ENCODE measurements at regions not wholly inside any gene's neighbourhood (a gene's known extent, or its start where the extent isn't known, plus 50 kb on each side); places are given as distances from the start of the nearest gene placed in this dataset.

DNA sequence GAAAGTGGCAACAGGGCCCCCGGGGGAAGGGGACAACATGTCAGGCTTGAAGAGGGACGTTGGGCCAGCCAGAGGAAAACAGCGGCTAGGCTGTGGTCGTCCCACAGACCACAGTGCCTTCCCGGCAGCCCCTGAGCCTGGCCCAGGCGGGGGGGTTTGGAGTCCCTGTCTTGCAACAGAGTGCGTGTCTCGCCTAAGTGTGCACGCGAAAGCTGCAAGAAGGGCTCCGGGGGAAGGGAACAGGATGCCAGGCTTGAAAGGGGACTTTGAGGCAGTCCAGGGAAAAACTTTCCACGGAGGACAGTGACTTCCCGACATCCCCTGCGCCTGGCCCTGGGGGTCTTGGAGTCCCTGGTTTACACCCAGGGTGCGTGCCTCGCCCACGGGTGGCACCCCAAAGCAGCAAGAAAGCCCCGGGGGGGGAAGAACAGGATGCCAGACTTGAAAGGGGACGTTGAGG is 157.5 kb upstream of the ALG10B start:
- Histone ChIP-seq H3K4me3 (no peak overlapping the region), H3K36me3 (ENCODE audit: low read depth) (no peaks in the 10 kb centered on the region), H3K4me1 (ENCODE audit: low read depth) (no peaks in the 10 kb centered on the region), H3K9me3 (peaks cover 45% of the 10 kb centered on the region)
- ATAC-seq (no peak), DNase-seq (no peak)
- intact Hi-C loops (cut with DNase I, micrococcal nuclease): no loop called here
- no peak for TF ChIP-seq CTCF (IDR thresholded peaks at IDR 0.05)

DNA sequence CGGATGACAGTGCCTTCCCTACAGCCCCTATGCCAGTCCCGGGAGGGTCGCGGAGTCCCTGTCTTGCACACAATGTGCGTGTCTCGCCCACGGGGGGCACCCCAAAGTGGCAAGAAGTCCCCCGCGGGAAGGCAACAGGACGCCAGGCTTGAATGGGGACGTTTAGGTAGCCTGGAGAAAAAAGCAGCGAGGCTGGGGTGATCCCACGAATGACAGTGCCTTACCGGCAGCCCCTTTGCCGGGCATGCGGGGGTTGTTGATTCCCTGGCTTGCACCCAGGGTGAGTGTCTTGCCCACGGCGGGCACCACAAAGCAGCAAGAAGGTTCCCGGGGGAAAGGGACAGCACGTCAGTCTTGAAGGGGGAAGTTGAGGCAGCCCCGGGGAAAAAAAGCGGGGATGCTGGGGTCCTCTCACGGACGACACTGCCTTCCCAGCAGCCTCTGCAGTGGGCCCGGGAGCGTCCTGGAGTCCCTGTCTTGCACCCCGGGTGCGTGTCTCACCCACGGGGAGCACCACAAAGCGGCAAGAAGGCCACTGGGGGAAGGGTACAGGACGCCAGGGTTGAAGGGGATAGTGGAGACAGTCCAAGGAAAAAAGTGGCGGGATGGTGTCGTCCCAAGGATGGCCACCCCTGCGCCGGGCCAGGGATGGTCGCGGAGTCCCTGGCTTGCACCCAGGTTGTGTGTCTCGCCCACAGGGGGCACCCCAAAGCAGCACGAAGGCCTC is 156.8 kb upstream of the ALG10B start:
- ATAC-seq (no peak), DNase-seq (no peak)
- no peaks in the 10 kb centered on the region for H3K36me3 ChIP-seq (ENCODE audit: low read depth)
- no peaks in the 10 kb centered on the region for H3K4me1 ChIP-seq (ENCODE audit: low read depth)
- no peak for TF ChIP-seq CTCF (IDR thresholded peaks at IDR 0.05)
- H3K4me3 ChIP-seq: no peak overlapping the region
- H3K9me3 ChIP-seq: peaks cover 45% of the 10 kb centered on the region
- intact Hi-C loops (cut with DNase I, micrococcal nuclease): no loop called here

DNA sequence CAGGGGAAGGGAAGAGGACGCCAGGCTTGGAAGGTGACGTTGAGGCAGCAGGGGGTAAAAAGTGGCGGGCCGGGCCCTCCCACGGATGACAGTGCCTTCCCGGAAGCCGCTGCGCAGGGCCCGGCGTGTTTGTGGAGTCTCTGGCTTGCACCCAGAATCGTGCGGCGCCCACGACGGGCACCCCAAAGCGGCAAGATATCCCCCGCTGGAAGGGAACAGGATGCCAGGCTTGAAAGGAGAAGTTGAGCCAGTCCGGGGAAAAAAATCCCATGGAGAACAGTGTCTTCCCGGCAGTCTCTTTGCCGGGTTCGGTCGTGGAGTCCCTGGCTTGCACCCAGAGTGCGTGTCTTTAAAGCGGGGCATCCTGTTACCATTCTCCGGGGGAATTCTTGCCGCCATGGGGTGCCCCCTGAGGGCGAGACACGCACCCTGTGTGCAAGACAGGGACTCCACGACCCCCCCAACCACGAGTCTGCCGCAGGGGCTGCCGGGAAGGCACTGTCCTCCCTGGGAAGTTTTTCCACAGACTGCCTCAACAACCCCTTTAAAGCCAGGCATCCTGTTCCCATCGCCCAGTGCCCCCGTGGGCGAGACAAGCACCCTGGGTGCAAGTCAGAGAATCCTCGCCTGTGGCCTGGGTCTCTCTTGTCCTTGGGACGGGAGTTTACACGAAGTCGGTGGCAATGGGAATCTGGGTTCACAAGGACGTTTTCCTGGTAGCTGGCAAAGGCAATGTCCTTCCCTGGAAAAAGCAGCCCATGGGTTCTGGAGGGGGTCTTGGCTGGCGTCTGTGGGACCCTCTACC is 156.1 kb upstream of the ALG10B start:
- intact Hi-C loops (cut with DNase I, micrococcal nuclease): no loop called here
- Histone ChIP-seq H3K9me3 (peaks cover 45% of the 10 kb centered on the region), H3K4me3 (no peak overlapping the region), H3K36me3 (ENCODE audit: low read depth) (no peaks in the 10 kb centered on the region), H3K4me1 (ENCODE audit: low read depth) (no peaks in the 10 kb centered on the region)
- TF ChIP-seq CTCF (IDR thresholded peaks at IDR 0.05): no peak
- ATAC-seq: no peak
- no peak for DNase-seq

- TF ChIP-seq CTCF (IDR thresholded peaks at IDR 0.05): no peak
- Histone ChIP-seq H3K4me3 (no peak overlapping the region), H3K9me3 (peaks cover 38% of the 10 kb centered on the region), H3K4me1 (ENCODE audit: low read depth) (no peaks in the 10 kb centered on the region), H3K36me3 (ENCODE audit: low read depth) (no peaks in the 10 kb centered on the region)
- ATAC-seq: peak; percentile 22
- no peak for DNase-seq
- intact Hi-C loops (cut with DNase I, micrococcal nuclease): no loop called here
These were observed 155.2 kb upstream of the ALG10B start for GRCh38 chr12:38161123-38162000.

- Histone ChIP-seq H3K9me3 (peaks cover 38% of the 10 kb centered on the region), H3K4me3 (no peak overlapping the region), H3K4me1 (ENCODE audit: low read depth) (no peaks in the 10 kb centered on the region), H3K36me3 (ENCODE audit: low read depth) (no peaks in the 10 kb centered on the region)
- no peak for ATAC-seq
- no peak for TF ChIP-seq CTCF (IDR thresholded peaks at IDR 0.05)
- intact Hi-C loops (cut with DNase I, micrococcal nuclease): no loop called here
- no peak for DNase-seq
These were observed 154.6 kb upstream of the ALG10B start for GRCh38 chr12:38162013-38162412.

All from mucosa of descending colon (tissue), 3 donors.